ENCODE measurements at regions not wholly inside any gene's neighbourhood (a gene's known extent, or its start where the extent isn't known, plus 50 kb on each side); places are given as distances from the start of the nearest gene placed in this dataset.

GRCh38 chr9:14515571-14516198 lies 177.5 kb downstream of the ZDHHC21 start:
- no peak for TF ChIP-seq CTCF (IDR thresholded peaks at IDR 0.05; ENCODE audit: insufficient read depth, low read length, poor library complexity, severe bottlenecking)
- TF ChIP-seq EZH2phosphoT487 (conservative IDR thresholded peaks at IDR 0.05; ENCODE audit: low read length): no peak
- H3K36me3 ChIP-seq (ENCODE audit: low read length): no peaks in the 10 kb centered on the region
- H3K9me3 ChIP-seq (ENCODE audit: insufficient read depth, low read length): no peaks in the 10 kb centered on the region
- no peak overlapping the region for H3K4me3 ChIP-seq (ENCODE audit: insufficient read depth, low read length, poor library complexity, severe bottlenecking)
- H3K79me2 ChIP-seq (ENCODE audit: insufficient read depth, low read length): no peaks in the 10 kb centered on the region
- H4K20me1 ChIP-seq (ENCODE audit: low read depth, low read length): no peaks in the 10 kb centered on the region
- H3K4me2 ChIP-seq (ENCODE audit: low read depth, low read length, poor library complexity, severe bottlenecking): no peak overlapping the region
- no peak overlapping the region for H3K9ac ChIP-seq (ENCODE audit: low read length)
- no peaks in the 10 kb centered on the region for H3F3A ChIP-seq (ENCODE audit: insufficient read depth)
- no peak overlapping the region for H3K27ac ChIP-seq (ENCODE audit: low read depth, low read length)
- H3K9me2 ChIP-seq (replicated peaks; ENCODE audit: insufficient read depth, low read length): no peaks in the 10 kb centered on the region
- no peak overlapping the region for H2AFZ ChIP-seq (ENCODE audit: low read depth, low read length, severe bottlenecking)
- H3K27me3 ChIP-seq (ENCODE audit: low read length): no peaks in the 10 kb centered on the region

GRCh38 chr9:14515049-14515448 lies 178.2 kb downstream of the ZDHHC21 start:
- no peaks in the 10 kb centered on the region for H3K9me3 ChIP-seq (ENCODE audit: insufficient read depth, low read length)
- no peak overlapping the region for H3K4me2 ChIP-seq (ENCODE audit: low read depth, low read length, poor library complexity, severe bottlenecking)
- H3K9ac ChIP-seq (ENCODE audit: low read length): no peak overlapping the region
- no peaks in the 10 kb centered on the region for H4K20me1 ChIP-seq (ENCODE audit: low read depth, low read length)
- no peaks in the 10 kb centered on the region for H3F3A ChIP-seq (ENCODE audit: insufficient read depth)
- no peaks in the 10 kb centered on the region for H3K9me2 ChIP-seq (replicated peaks; ENCODE audit: insufficient read depth, low read length)
- H3K79me2 ChIP-seq (ENCODE audit: insufficient read depth, low read length): no peaks in the 10 kb centered on the region
- TF ChIP-seq EZH2phosphoT487 (conservative IDR thresholded peaks at IDR 0.05; ENCODE audit: low read length) (no peak), CTCF (IDR thresholded peaks at IDR 0.05; ENCODE audit: insufficient read depth, low read length, poor library complexity, severe bottlenecking) (no peak)
- H3K27me3 ChIP-seq (ENCODE audit: low read length): no peaks in the 10 kb centered on the region
- no peak overlapping the region for H2AFZ ChIP-seq (ENCODE audit: low read depth, low read length, severe bottlenecking)
- H3K36me3 ChIP-seq (ENCODE audit: low read length): no peaks in the 10 kb centered on the region
- no peak overlapping the region for H3K4me3 ChIP-seq (ENCODE audit: insufficient read depth, low read length, poor library complexity, severe bottlenecking)
- no peak overlapping the region for H3K27ac ChIP-seq (ENCODE audit: low read depth, low read length)

GRCh38 chr9:14512942-14513341 lies 180.3 kb downstream of the ZDHHC21 start:
- H3K79me2 ChIP-seq (ENCODE audit: insufficient read depth, low read length): no peaks in the 10 kb centered on the region
- no peaks in the 10 kb centered on the region for H3K36me3 ChIP-seq (ENCODE audit: low read length)
- H3F3A ChIP-seq (ENCODE audit: insufficient read depth): no peaks in the 10 kb centered on the region
- no peaks in the 10 kb centered on the region for H3K9me2 ChIP-seq (replicated peaks; ENCODE audit: insufficient read depth, low read length)
- no peaks in the 10 kb centered on the region for H3K27me3 ChIP-seq (ENCODE audit: low read length)
- no peak for TF ChIP-seq CTCF (IDR thresholded peaks at IDR 0.05; ENCODE audit: insufficient read depth, low read length, poor library complexity, severe bottlenecking)
- TF ChIP-seq EZH2phosphoT487 (conservative IDR thresholded peaks at IDR 0.05; ENCODE audit: low read length): no peak
- H3K4me2 ChIP-seq (ENCODE audit: low read depth, low read length, poor library complexity, severe bottlenecking): no peak overlapping the region
- no peak overlapping the region for H3K9ac ChIP-seq (ENCODE audit: low read length)
- H3K9me3 ChIP-seq (ENCODE audit: insufficient read depth, low read length): no peaks in the 10 kb centered on the region
- no peak overlapping the region for H3K27ac ChIP-seq (ENCODE audit: low read depth, low read length)
- H2AFZ ChIP-seq (ENCODE audit: low read depth, low read length, severe bottlenecking): no peak overlapping the region
- H4K20me1 ChIP-seq (ENCODE audit: low read depth, low read length): no peaks in the 10 kb centered on the region
- H3K4me3 ChIP-seq (ENCODE audit: insufficient read depth, low read length, poor library complexity, severe bottlenecking): no peak overlapping the region
